ENCODE measurements at regions not wholly inside any gene's neighbourhood (a gene's known extent, or its start where the extent isn't known, plus 50 kb on each side); places are given as distances from the start of the nearest gene placed in this dataset.
"Not testable (repeated sequence)": the region's sequence is repeated elsewhere in the genome, so short reads cannot be mapped to it uniquely, and the experiment has no call there.

DNA sequence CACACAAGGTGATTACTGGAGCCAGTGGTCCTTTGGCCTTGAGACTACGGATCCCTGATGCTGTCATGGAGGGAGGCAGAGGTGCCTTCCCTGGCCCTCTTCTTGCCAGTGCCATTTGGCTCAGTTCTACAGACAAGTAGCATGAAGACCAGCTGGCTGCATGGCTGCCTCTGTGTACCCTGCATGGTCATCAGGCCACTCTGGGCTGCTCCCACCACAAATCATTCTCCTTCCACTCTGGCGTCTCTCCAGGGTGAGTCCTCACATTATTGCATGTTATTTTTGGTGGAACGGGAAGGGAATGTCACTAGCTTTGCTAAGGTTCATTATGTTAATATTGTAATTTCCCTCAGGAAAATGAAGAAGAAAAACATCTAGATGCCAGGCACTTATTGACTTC lies 229.8 kb downstream of the VAPA start:
- DNase-seq = no peak

DNA sequence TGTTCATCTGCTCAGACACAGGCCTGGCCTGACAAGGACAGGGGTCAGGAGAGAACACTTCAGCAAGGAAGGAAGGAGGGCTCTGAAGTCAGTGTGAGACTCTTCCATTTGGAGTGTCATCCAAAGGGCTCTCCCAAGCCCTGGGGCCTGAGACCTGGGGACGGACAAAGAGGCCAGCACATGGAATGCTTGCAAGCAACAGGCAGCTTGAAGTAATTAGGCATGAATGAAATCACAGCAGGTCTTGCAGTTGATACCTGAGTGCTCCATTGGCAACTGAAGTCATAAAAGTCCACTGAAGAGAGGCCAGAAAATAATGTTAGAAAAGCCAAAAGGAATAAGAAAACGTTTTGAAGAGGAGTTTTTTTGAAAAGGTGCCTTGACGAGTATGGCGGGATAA lies 231.7 kb downstream of the VAPA start:
- no peak for DNase-seq

- DNase-seq = no peak
These were observed 233.4 kb downstream of the VAPA start for GRCh38 chr18:10147226-10147625.

DNA sequence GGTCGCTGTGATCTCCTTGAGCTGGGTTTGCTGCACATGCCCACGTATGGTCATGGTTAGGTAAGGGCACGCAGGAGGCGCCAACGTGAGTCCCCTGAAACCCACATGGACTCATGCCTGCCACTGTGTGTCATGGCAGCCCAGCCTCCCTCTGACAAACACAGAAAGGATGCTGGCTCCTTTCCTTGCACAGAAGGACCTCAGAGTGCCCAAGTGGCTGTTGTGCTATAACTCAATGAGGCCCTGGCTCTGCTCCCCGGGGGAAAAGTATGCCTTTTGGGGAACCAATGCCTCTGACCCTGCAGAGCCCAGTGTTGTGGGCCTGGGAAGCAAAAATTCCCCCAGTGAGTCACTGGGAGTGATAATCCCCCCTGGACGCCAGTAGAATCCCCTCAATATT lies 233.9 kb downstream of the VAPA start:
- no peak for DNase-seq

- DNase-seq = no peak
These were observed 234.5 kb downstream of the VAPA start for GRCh38 chr18:10148189-10148929.

DNA sequence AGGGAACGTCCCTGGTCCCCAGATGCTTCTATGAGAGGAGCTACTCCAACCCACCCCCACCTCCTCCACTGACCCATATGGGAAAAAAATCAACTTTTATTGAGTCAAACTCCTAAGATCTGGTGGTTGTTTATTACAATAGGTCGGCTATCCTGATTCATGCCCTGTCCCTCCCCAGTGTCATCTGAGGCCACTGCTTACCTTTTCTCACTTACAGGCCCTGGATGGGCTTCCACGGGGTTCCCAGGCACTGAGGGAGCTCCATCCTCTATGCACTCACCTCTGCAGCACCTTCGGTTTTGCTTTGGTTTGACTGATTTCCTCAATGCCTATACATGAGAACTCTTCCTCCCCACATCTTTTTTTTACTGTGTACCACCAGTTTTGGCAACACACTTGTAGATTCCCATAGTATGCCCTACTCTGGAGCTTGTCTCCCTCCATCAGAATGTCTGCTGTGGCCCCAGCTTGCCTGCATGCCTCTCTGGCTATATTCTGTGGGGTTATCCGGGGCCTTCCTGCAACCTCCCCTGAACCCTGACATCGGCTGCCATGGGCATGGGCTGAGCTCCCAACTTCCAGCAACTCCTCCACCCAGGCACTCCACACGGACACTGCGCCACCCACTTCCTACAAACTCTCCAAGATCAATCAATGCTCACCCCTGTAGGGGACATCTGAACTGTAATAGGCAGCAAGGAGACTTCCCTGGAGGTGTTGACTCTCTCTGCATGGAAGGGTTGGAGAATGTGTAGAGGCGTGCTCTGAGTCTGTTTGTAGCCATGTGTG lies 236.1 kb downstream of the VAPA start:
- DNase-seq = no peak

GRCh38 chr18:10150576-10150975 lies 236.8 kb downstream of the VAPA start:
- DNase-seq = not testable (repeated sequence)

GRCh38 chr18:10152475-10152874 lies 238.7 kb downstream of the VAPA start:
- no peak for DNase-seq

DNA sequence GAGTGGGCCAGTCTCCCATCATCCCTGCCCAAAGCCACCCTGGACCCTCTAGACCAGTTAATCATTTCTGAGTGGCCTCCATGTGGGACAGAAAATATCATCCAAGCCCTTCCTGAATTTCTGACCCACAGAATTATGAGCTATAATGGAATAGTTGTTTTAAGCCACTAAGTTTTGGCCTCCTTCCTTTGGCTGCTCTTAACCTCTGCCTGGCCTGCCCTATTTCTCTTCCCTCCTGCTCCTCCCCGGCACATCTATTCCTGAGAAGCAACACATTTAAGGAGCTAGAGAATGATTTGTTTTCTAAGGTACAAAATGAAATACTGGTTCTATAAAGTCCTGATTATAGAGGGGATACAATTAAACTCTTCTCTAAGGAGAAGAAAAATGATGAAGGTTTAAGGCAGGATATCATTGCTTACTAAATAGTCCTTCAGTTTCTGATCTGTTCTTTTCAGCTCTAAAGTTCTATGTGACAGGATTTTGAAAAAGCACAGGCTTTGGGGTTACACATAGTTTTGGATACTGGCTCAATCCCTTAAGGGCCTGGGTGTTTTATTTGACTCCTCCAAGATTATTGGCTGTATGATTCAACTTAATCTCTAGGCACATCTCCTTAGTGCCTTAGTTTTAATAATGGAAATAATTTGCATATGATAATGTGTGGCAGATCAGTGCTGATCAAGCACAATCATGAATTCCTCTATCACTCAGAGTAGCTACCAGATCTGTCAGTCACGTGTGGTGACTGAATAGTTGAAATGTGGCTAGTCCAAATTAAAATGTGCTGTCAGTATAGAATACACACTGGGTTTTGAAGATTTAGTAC lies 240.3 kb downstream of the VAPA start:
- no peak for DNase-seq

DNA sequence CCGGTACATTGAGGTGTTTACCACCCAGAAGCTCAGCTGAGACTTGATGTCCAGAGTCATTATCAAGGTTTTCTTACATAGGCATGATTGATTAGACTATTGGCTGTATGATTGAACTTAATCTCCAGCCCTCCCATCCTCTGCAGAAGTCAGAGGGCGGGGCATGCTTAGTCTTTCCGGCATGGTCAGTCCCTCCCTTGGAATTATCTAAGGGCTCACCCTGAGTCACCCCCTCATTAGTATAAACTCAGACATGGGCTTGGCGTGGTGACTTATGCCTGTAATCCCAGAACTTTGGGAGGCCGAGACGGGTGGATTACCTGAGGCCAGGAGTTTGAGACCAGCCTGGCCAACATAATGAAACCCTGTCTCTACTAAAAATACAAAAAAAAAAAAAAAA lies 243.9 kb downstream of the VAPA start:
- no peak for DNase-seq

DNA sequence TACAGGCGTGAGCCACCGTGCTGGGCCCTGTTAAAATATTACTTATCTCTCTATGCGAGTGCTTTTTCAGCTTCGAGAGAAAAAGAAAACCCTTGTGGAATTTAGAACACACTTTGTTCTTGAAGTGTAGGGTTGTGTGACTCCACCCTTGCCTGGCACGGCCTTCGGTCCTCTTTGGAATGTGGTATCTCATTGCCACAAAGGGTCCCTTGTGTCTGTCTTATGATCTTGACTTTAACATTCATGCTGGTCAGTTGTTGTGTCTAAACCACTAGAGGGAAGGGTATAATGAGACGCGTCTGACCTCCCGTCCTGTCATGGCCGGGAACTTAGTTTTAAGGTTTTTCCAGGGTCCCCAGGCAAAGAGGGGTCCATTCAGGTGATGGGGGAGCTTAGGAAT lies 246.4 kb downstream of the VAPA start:
- no peak for DNase-seq

DNA sequence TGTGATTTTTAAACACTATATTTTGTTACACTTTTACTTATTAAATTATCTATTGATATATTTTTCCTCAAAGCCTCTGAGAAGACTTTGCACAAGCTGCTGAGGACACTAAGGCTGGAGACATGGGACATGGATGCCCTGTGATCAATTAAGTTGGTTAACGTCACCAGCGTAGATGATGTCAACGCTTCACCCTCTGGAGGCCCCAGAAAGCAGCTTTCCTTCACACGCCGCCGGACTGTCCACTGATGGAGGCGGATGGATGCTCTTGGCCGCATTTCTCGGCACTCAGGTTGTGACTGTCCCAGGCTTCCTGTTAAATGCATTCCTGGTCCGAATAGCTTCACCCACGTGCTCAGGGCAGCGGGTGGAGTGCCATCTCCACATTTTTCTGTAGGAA lies 247.5 kb downstream of the VAPA start:
- no peak for DNase-seq

DNA sequence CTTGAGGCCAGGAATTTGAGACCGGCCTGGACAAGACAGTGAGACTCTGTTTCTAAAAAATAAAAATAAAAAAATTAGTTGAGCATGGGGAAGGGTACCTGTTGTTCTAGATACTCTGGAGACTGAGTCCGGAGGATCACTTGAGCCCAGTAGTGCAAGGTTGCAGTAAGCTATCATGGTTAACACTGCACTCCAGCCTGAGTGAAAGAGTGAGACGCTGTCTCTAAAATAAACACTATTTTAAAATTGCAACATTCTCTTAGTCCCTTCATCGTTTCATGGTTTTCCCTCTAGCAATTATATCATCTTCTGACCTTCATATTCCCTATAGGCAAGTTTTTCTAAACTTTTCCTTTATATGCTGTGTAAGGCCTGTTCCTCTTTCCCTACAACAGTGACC lies 248.5 kb downstream of the VAPA start:
- no peak for DNase-seq

GRCh38 chr18:10164271-10165071 lies 250.7 kb downstream of the VAPA start:
- DNase-seq = no peak

- DNase-seq = no peak
These were observed 252.5 kb downstream of the VAPA start for GRCh38 chr18:10166164-10166807.

DNA sequence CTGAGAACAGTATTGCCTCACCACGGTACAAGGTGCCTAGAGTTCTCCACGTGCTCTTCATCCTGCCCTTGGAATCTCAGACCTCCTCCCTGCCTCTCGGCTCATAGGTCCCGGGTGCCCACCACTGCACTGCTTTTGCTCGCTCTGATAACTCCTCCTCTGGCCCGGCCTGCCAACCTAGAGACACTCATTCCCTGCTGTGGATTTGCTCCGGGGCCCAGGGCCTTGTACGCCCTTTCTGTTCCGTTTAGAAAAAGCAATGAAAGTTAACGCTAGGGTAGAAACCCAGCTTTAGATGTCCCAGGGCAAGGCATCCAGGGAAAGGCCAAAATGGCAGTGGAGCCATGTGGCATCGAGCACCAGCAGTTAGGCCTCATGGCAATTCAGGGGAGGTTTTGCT lies 253.9 kb downstream of the VAPA start:
- DNase-seq = no peak

DNA sequence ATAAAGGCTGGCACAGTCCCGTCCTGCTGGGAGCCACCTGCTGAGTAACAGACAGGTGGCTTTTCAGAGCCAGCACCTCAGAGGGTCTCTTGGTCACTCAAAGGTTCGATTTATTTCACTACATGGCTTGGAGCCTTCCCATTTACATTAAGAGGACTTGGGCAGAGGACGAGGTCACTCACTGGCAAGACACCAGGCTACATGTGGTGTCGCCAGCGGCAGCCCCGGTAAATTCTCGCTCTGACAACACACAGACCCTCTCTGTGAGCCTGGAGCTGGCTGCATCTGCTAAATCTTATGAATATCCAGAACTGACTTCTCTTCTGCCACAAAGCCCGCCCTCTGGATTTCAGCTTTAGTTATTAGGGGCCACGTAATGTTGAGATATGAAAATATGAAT lies 254.7 kb downstream of the VAPA start:
- DNase-seq = no peak

DNA sequence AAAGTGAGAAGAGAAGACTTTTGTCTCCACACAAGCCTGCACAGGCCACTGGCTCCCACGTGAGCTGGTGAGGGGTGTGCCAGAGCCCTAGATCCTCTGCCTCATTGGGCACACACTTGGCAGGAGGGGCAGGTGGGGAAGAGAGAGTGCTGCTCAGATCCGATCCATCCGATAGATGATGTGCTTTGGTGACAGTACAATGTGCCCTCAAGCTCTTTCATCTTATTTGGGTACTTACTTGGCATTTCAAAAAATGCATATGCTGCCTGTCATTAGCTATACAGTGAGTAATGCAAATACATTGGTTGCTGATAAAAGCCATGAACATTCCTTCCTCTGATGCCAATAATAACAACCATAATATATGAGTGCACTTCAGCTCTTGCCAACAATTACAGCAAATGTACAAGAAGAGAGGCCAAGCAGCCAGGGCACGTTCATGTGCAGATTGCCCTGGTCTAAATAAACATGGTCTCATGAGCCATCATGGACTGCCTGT lies 255.3 kb downstream of the VAPA start:
- no peak for DNase-seq

DNA sequence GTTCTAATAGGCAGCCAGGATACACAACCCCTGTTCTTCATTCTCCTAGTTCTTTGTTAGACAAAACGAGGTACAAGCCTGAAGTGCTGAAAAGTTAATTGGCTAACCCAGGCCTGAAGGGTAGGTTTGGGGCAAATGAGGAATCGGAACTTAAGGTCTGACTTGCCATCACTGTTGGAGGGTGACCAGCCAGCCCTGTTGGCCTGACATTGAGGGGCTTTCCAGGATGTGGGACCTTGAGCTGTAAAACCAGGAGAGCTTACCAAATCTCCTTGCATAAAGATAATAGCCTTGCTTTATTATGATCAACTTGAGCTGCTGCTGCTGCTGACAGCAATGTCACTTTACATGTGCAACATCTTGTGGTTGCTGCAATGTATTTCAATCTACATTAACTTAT lies 256.0 kb downstream of the VAPA start:
- DNase-seq = no peak

- no peak for DNase-seq
These were observed 256.6 kb downstream of the VAPA start for GRCh38 chr18:10170375-10170774.

DNA sequence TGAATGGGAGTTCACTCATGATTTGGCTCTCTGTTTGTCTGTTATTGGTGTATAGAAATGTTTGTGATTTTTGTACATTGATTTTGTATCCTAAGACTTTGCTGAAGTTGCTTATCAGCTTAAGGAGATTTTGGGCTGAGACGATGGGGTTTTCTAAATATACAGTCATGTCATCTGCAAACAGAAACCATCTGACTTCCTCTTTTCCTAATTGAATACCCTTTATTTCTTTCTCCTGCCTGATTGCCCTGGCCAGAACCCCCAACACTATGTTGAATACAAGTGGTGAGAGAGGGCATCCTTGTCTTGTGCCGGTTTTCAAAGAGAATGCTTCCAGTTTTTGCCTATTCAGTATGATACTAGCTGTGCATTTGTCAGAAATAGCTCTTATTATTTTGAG lies 261.5 kb downstream of the VAPA start:
- DNase-seq = not testable (repeated sequence)

DNA sequence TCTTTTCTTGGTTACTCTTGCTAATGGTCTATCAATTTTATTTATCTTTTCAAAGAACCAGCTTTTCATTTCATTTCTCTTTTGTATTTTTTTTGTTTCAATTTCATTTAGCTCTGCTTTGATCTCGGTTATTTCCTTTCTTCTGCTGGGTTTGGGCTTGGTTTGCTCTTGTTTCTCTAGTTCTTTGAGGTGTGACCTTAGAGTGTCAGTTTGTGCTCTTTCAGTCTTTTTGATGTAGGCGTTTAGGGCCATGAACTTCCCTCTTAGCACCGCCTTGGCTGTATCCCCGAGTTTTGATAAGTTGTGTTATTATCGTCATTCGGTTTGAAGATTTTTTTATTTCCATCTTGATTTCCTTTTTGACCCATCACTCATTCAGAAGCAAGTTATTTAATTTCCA lies 265.5 kb downstream of the VAPA start:
- not testable (repeated sequence) for DNase-seq
